IMR-90 (cell line): ENCODE measurements at regions not wholly inside any gene's neighbourhood (a gene's known extent, or its start where the extent isn't known, plus 50 kb on each side); places are given as distances from the start of the nearest gene placed in this dataset.

Experiments
- ATAC-seq: fragments of 200-7000 bp; cut with Tn5 transposase; 2 replicates; pipeline ENCODE4 v1.9.1; 2020; ENCODE audit warnings: low read depth, mild to moderate bottlenecking, moderate library complexity
- BruUV-seq: library from RNA; stranded (reverse); fragments of 400-500 nt; replicated peaks from 2 replicates; lab custom pipeline; 2021; lab: Mats Ljungman, UMichigan
- CTCF ChIA-PET: fragments of 300-600 bp; formaldehyde crosslinking; extraction: SDS; loops from one replicate; lab custom pipeline; 2021; ENCODE audit warnings: antibody characterized with exemption; lab: Yijun Ruan, JAX
- POLR2A ChIA-PET: fragments of 300-600 bp; sonication (Branson Sonifier 250); formaldehyde crosslinking; loops from one replicate; lab custom pipeline; 2022; ENCODE audit warnings: antibody characterized with exemption; ENCODE audit not compliant: unreplicated experiment; lab: Charles Lee
- DNase-seq: peaks from one replicate; pipeline ENCODE4 v3.0.0; 2013
- H2AFZ ChIP-seq: replicated peaks from 2 replicates; pipeline ENCODE3; 2013; ENCODE audit warnings: low read length, mild to moderate bottlenecking; ENCODE audit not compliant: poor library complexity
- H2AK5ac ChIP-seq: 2 replicates; pipeline ENCODE4 v1.6.1; 2013; ENCODE audit warnings: low read depth, low read length, inconsistent platforms
- H2AK9ac ChIP-seq: replicated peaks from 2 replicates; pipeline ENCODE3; 2013; ENCODE audit warnings: mild to moderate bottlenecking, low read depth, low read length, moderate library complexity; ENCODE audit not compliant: poor library complexity
- H2BK120ac ChIP-seq: 2 replicates; pipeline ENCODE4 v1.6.1; 2013; ENCODE audit warnings: low read depth, low read length, inconsistent platforms
- H2BK15ac ChIP-seq: 3 replicates; pipeline ENCODE4 v1.6.1; 2013; ENCODE audit warnings: low read depth, low read length, inconsistent platforms
- H2BK20ac ChIP-seq: 2 replicates; pipeline ENCODE4 v1.6.1; 2013; ENCODE audit warnings: low read depth, mild to moderate bottlenecking, inconsistent platforms, low read length, moderate library complexity
- H2BK5ac ChIP-seq: 2 replicates; pipeline ENCODE4 v1.6.1; 2013; ENCODE audit warnings: mild to moderate bottlenecking, low read depth, low read length, inconsistent platforms; ENCODE audit not compliant: poor library complexity, severe bottlenecking
- H3K14ac ChIP-seq: replicated peaks from 2 replicates; pipeline ENCODE4 v1.6.1; 2013; ENCODE audit warnings: low read depth, low read length, inconsistent platforms
- H3K18ac ChIP-seq: 2 replicates; pipeline ENCODE4 v1.6.1; 2013; ENCODE audit warnings: low read depth, low read length, control low read depth
- H3K23ac ChIP-seq: 2 replicates; pipeline ENCODE4 v1.6.1; 2013; ENCODE audit warnings: low read depth, low read length, inconsistent platforms
- H3K27ac ChIP-seq: 2 replicates; pipeline ENCODE4 v1.5.1; 2013; ENCODE audit warnings: mild to moderate bottlenecking, control low read depth, low read length; ENCODE audit not compliant: insufficient read depth
- H3K27me3 ChIP-seq: 2 replicates; pipeline ENCODE4 v1.6.1; 2013; ENCODE audit warnings: low read length; ENCODE audit not compliant: control insufficient read depth, insufficient read depth
- H3K36me3 ChIP-seq: 2 replicates; pipeline ENCODE4 v1.6.1; 2013; ENCODE audit warnings: low read length, mixed read lengths; ENCODE audit not compliant: control insufficient read depth, insufficient read depth
- H3K4ac ChIP-seq: 2 replicates; pipeline ENCODE4 v1.6.1; 2013; ENCODE audit warnings: low read depth, low read length, inconsistent platforms
- H3K4me1 ChIP-seq: 2 replicates; pipeline ENCODE4 v1.6.1; 2013; ENCODE audit warnings: low read length, mixed read lengths; ENCODE audit not compliant: control insufficient read depth, insufficient read depth
- H3K4me2 ChIP-seq: 2 replicates; pipeline ENCODE4 v1.6.1; 2013; ENCODE audit warnings: low read depth, mild to moderate bottlenecking, control low read depth, low read length, moderate library complexity
- H3K4me3 ChIP-seq: 2 replicates; pipeline ENCODE4 v1.5.1; 2013; ENCODE audit warnings: low read depth, mild to moderate bottlenecking, control low read depth, low read length, moderate library complexity; ENCODE audit not compliant: insufficient read depth
- H3K56ac ChIP-seq: 2 replicates; pipeline ENCODE4 v1.6.1; 2013; ENCODE audit warnings: low read length, inconsistent platforms; ENCODE audit not compliant: insufficient read depth; ENCODE audit errors: extremely low read depth
- H3K79me1 ChIP-seq, 2 experiments: 2 replicates each; pipeline ENCODE4 v1.6.1; 2013; ENCODE audit warnings: low read length in 2 of 2, inconsistent platforms in 1 of 2, low read depth in 1 of 2
- H3K9ac ChIP-seq: 2 replicates; pipeline ENCODE4 v1.6.1; 2013; ENCODE audit warnings: low read depth, low read length, control low read depth
- H3K9me1 ChIP-seq: 2 replicates; pipeline ENCODE4 v1.6.1; 2013; ENCODE audit warnings: low read length, inconsistent platforms; ENCODE audit not compliant: insufficient read depth
- H3K9me3 ChIP-seq: 2 replicates; pipeline ENCODE4 v1.6.1; 2013; ENCODE audit warnings: low read length; ENCODE audit not compliant: control insufficient read depth, insufficient read depth
- H4K20me1 ChIP-seq: 2 replicates; pipeline ENCODE4 v1.6.1; 2013; ENCODE audit warnings: low read length, inconsistent platforms; ENCODE audit not compliant: insufficient read depth
- H4K5ac ChIP-seq: 2 replicates; pipeline ENCODE4 v1.6.1; 2013; ENCODE audit warnings: mild to moderate bottlenecking, low read depth, low read length, control low read depth
- H4K8ac ChIP-seq, 2 experiments: 2 replicates each; pipeline ENCODE4 v1.6.1; 2013; ENCODE audit warnings: low read depth in 2 of 2, low read length in 2 of 2, control low read depth in 1 of 2, inconsistent platforms in 1 of 2
- H4K91ac ChIP-seq: 2 replicates; pipeline ENCODE4 v1.6.1; 2013; ENCODE audit warnings: low read depth, low read length, inconsistent platforms; ENCODE audit not compliant: insufficient read depth
- CEBPB ChIP-seq: IDR thresholded peaks from 2 replicates; pipeline ENCODE4 v1.6.1; 2012; ENCODE audit warnings: low read depth, low read length, improper control_type of control experiment
- MAFK ChIP-seq: IDR thresholded peaks from 2 replicates; pipeline ENCODE4 v1.6.1; 2012; ENCODE audit warnings: low read depth, low read length, improper control_type of control experiment
- MAZ ChIP-seq: IDR thresholded peaks from 2 replicates; pipeline ENCODE4 v1.6.1; 2012; ENCODE audit warnings: low read depth, mild to moderate bottlenecking, low read length, improper control_type of control experiment, moderate library complexity, borderline replicate concordance
- MXI1 ChIP-seq: IDR thresholded peaks from 2 replicates; pipeline ENCODE4 v1.6.1; 2012; ENCODE audit warnings: low read depth, mild to moderate bottlenecking, low read length, moderate library complexity, borderline replicate concordance
- POLR2A ChIP-seq: IDR thresholded peaks from 2 replicates; pipeline ENCODE4 v1.6.1; 2012; ENCODE audit warnings: mild to moderate bottlenecking, low read depth, low read length
- RCOR1 ChIP-seq: IDR thresholded peaks from 2 replicates; pipeline ENCODE4 v1.6.1; 2012; ENCODE audit warnings: mild to moderate bottlenecking, low read length, improper control_type of control experiment; ENCODE audit not compliant: insufficient replicate concordance
- RFX5 ChIP-seq: IDR thresholded peaks from 2 replicates; pipeline ENCODE4 v1.8.0; 2012; ENCODE audit warnings: low read depth, mild to moderate bottlenecking, low read length, moderate library complexity
- SMC3 ChIP-seq: fragments of 150-350 bp; IDR thresholded peaks from 2 replicates; pipeline ENCODE4 v1.6.1; 2016; ENCODE audit warnings: low read depth, mild to moderate bottlenecking, antibody characterized with exemption, low read length, moderate library complexity
- WGBS, 2 experiments: methylation state at CpG; one replicate each; pipeline versions ENCODE4 v1.1.5 to v1.1.7; 2013; ENCODE audit warnings: missing lambda C conversion rate in 2 of 2; ENCODE audit not compliant: insufficient read length in 1 of 2; ENCODE audit errors: extremely low coverage in 2 of 2; 5-methylcytosine and 5-hydroxymethylcytosine counted together
- dilution Hi-C: fragments of 300-500 bp; cut with HindIII; formaldehyde crosslinking; loops from one replicate; pipeline ENCODE4 v1.14.3; 2018; ENCODE audit warnings: low sequenced_read_pairs; ENCODE audit not compliant: unreplicated experiment
- in situ Hi-C: fragments of 300-500 bp; cut with MboI; formaldehyde crosslinking; loops from 3 replicates; pipeline ENCODE4 v1.14.3; 2019; ENCODE audit warnings: low sequenced_read_pairs, inconsistent platforms, mixed read lengths
- intact Hi-C: fragments of 100-400 bp; cut with micrococcal nuclease; formaldehyde crosslinking; loops from 2 replicates; pipeline ENCODE4 v1.10.0; 2022
- TF ChIP-seq, protein P1 (sequence below): fragments of 150-350 bp; IDR thresholded peaks from 2 replicates; pipeline ENCODE4 v1.6.1; 2016; ENCODE audit warnings: low read depth, mild to moderate bottlenecking, low read length, moderate library complexity, borderline replicate concordance
- TF ChIP-seq, protein P2 (sequence below): fragments of 150-350 bp; IDR thresholded peaks from 2 replicates; pipeline ENCODE4 v1.6.1; 2017; ENCODE audit warnings: mild to moderate bottlenecking, antibody characterized with exemption, low read length, low read depth

DNA sequence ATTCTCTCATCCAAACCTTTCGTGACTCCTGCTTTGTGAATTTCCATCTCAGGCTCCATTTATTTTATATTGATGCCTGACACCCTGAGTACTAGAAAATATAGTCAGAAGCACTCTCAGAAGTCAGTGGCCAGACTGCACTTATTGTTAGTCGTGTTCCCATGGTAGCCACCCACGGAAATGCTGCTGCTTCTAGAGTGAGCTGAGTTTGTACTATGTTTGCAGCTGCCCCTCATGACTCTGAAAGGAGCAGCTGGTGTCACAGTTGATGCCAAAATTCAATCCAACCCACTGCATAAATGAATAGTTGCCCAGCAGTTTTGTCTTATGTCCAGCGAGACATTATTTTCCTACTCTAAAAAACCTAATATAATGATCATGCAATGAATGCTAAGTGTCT is 265.2 kb upstream of the SPHKAP start:
- Histone ChIP-seq H2AK9ac (no peak overlapping the region), H3K4me2 (no peak overlapping the region), H3K27me3 (no peaks in the 10 kb centered on the region), H3K27ac (no peak overlapping the region), H2BK20ac (no peak overlapping the region), H3K79me1 (no peaks in the 10 kb centered on the region), H3K4me3 (no peak overlapping the region), H2AK5ac (no peak overlapping the region), H4K91ac (no peak overlapping the region), H3K23ac (no peak overlapping the region), H3K14ac (no peak overlapping the region), H3K56ac (no peak overlapping the region), H3K9ac (no peak overlapping the region), H4K8ac (no peak overlapping the region), H3K4me1 (no peaks in the 10 kb centered on the region), H2BK15ac (no peak overlapping the region), H2BK120ac (no peak overlapping the region), H3K9me3 (peaks cover 6% of the 10 kb centered on the region), H2BK5ac (no peak overlapping the region), H3K4ac (no peak overlapping the region), H3K36me3 (no peaks in the 10 kb centered on the region), H3K18ac (no peak overlapping the region), H3K9me1 (no peaks in the 10 kb centered on the region), H4K20me1 (no peaks in the 10 kb centered on the region), H4K5ac (no peak overlapping the region), H2AFZ (no peak overlapping the region)
- no peak for ATAC-seq
- BruUV-seq, result no TSS peak
- WGBS, 2 experiments, result no CpG with 5 or more reads among the region's 4 CpGs
- TF ChIP-seq RCOR1 (no peak), RFX5 (no peak), MAZ (no peak), SMC3 (no peak), MXI1 (no peak), CEBPB (no peak), POLR2A (no peak), MAFK (no peak)
- TF ChIP-seq, protein P1, sequence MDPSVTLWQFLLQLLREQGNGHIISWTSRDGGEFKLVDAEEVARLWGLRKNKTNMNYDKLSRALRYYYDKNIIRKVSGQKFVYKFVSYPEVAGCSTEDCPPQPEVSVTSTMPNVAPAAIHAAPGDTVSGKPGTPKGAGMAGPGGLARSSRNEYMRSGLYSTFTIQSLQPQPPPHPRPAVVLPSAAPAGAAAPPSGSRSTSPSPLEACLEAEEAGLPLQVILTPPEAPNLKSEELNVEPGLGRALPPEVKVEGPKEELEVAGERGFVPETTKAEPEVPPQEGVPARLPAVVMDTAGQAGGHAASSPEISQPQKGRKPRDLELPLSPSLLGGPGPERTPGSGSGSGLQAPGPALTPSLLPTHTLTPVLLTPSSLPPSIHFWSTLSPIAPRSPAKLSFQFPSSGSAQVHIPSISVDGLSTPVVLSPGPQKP, result no peak
- TF ChIP-seq, protein P2, sequence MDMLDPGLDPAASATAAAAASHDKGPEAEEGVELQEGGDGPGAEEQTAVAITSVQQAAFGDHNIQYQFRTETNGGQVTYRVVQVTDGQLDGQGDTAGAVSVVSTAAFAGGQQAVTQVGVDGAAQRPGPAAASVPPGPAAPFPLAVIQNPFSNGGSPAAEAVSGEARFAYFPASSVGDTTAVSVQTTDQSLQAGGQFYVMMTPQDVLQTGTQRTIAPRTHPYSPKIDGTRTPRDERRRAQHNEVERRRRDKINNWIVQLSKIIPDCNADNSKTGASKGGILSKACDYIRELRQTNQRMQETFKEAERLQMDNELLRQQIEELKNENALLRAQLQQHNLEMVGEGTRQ, result no peak
- in situ Hi-C loops (no loop called here), intact Hi-C loops (no loop called here), dilution Hi-C loops (no loop called here)
- no peak for DNase-seq
- ChIA-PET CTCF (interaction anchor here (0.5 kb wide), 1 partner anchor 11 kb away, joined by 3 read pairs; no protein-coding TSS in a partner anchor), POLR2A (no interaction called here)
